ENCODE measurements at regions not wholly inside any gene's neighbourhood (a gene's known extent, or its start where the extent isn't known, plus 50 kb on each side); places are given as distances from the start of the nearest gene placed in this dataset.

DNA sequence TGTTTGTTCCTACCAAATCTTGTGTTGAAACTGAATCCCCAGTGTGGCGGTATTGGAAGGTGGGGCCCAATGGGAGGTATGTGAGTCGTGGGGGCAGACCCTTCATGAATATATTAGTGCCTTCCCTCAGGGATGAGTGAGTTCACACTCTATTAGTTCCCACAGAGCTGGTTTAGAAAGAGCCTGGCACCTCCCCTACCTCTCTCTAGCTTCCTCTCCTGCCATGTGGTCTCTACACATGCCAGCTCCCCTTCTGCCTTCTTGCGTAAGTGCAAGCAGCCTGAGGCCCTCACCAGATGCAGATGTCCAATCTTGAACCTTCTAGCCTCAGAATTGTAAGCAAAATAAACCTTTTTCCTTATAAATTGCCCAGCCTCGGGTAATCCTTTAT is 105.8 kb downstream of the SPTSSA start:
- no peaks in the 10 kb centered on the region for H3K36me3 ChIP-seq
- TF ChIP-seq, protein P1, sequence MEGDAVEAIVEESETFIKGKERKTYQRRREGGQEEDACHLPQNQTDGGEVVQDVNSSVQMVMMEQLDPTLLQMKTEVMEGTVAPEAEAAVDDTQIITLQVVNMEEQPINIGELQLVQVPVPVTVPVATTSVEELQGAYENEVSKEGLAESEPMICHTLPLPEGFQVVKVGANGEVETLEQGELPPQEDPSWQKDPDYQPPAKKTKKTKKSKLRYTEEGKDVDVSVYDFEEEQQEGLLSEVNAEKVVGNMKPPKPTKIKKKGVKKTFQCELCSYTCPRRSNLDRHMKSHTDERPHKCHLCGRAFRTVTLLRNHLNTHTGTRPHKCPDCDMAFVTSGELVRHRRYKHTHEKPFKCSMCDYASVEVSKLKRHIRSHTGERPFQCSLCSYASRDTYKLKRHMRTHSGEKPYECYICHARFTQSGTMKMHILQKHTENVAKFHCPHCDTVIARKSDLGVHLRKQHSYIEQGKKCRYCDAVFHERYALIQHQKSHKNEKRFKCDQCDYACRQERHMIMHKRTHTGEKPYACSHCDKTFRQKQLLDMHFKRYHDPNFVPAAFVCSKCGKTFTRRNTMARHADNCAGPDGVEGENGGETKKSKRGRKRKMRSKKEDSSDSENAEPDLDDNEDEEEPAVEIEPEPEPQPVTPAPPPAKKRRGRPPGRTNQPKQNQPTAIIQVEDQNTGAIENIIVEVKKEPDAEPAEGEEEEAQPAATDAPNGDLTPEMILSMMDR (IDR thresholded peaks at IDR 0.05), result no peak
- no peak overlapping the region for H3K27ac ChIP-seq
- H3K9me3 ChIP-seq, result no peaks in the 10 kb centered on the region
- H3K4me1 ChIP-seq (ENCODE audit: control insufficient read depth in 1 of 2, insufficient read depth in 1 of 2, low read depth in 1 of 2, low read length in 1 of 2), result peaks cover 0 to under 1% of the 10 kb centered on the region in 2 experiments
- no peak overlapping the region for H3K4me3 ChIP-seq (ENCODE audit: low read depth in 1 of 2, low read length in 1 of 2)
- H3K27me3 ChIP-seq, result no peaks in the 10 kb centered on the region

GRCh38 chr14:34355584-34356263 is 106.3 kb downstream of the SPTSSA start:
- Histone ChIP-seq H3K4me1 (ENCODE audit: control insufficient read depth in 1 of 2, insufficient read depth in 1 of 2, low read depth in 1 of 2, low read length in 1 of 2) (no peaks in the 10 kb centered on the region), H3K36me3 (no peaks in the 10 kb centered on the region), H3K4me3 (ENCODE audit: low read depth in 1 of 2, low read length in 1 of 2) (no peak overlapping the region), H3K27ac (no peak overlapping the region), H3K9me3 (no peaks in the 10 kb centered on the region), H3K27me3 (no peaks in the 10 kb centered on the region)
- TF ChIP-seq, protein P1 (IDR thresholded peaks at IDR 0.05), result no peak

DNA sequence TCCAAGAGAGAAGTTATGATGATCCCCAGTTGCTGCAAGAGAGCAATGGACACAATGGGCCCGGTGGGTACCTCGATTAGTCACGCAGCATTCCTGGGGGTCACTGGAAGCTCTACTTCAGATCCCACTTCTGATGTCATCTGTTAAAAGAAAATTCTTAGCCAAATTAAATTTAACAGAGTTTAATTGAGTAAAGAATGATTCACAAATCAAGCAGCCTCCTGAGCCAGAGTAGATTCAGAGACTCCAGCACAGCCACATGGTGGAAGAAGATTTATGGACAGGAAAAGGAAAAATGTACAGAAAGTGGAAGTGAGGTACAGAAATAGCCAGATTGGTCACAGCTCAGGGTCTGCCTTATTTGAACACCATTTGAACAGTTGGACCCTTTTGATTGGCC is 107.5 kb downstream of the SPTSSA start:
- no peaks in the 10 kb centered on the region for H3K4me1 ChIP-seq (ENCODE audit: control insufficient read depth in 1 of 2, insufficient read depth in 1 of 2, low read depth in 1 of 2, low read length in 1 of 2)
- TF ChIP-seq, protein P1 (IDR thresholded peaks at IDR 0.05), result no peak
- H3K27ac ChIP-seq, result no peak overlapping the region
- no peaks in the 10 kb centered on the region for H3K9me3 ChIP-seq
- H3K4me3 ChIP-seq (ENCODE audit: low read depth in 1 of 2, low read length in 1 of 2), result no peak overlapping the region
- no peaks in the 10 kb centered on the region for H3K36me3 ChIP-seq
- H3K27me3 ChIP-seq, result no peaks in the 10 kb centered on the region

- no peaks in the 10 kb centered on the region for H3K9me3 ChIP-seq
- H3K4me3 ChIP-seq (ENCODE audit: low read depth in 1 of 2, low read length in 1 of 2), result no peak overlapping the region
- H3K36me3 ChIP-seq, result no peaks in the 10 kb centered on the region
- TF ChIP-seq, protein P1 (IDR thresholded peaks at IDR 0.05), result no peak
- no peaks in the 10 kb centered on the region for H3K4me1 ChIP-seq (ENCODE audit: control insufficient read depth in 1 of 2, insufficient read depth in 1 of 2, low read depth in 1 of 2, low read length in 1 of 2)
- no peaks in the 10 kb centered on the region for H3K27me3 ChIP-seq
- no peak overlapping the region for H3K27ac ChIP-seq
These were observed 111.1 kb downstream of the SPTSSA start for GRCh38 chr14:34350903-34351302.

DNA sequence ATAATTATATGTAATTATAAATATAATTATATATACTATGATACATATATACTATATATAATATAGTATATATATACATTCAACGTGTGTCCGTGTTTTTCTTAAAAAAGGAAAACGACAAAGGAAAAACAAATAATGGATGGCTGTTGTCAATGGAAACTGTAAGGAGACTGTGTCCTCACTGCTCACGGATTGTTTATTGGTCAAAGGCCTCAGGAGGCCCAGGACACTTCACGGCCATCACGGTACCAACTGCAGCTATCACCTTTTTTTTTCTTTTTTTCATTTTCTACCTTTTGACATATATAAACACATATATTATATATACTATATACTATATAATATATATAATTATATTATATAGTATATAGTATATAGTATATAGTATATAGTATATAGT is 113.4 kb downstream of the SPTSSA start:
- Histone ChIP-seq H3K27ac (no peak overlapping the region), H3K36me3 (no peaks in the 10 kb centered on the region), H3K4me1 (ENCODE audit: control insufficient read depth in 1 of 2, insufficient read depth in 1 of 2, low read depth in 1 of 2, low read length in 1 of 2) (no peaks in the 10 kb centered on the region), H3K27me3 (no peaks in the 10 kb centered on the region), H3K9me3 (no peaks in the 10 kb centered on the region), H3K4me3 (ENCODE audit: low read depth in 1 of 2, low read length in 1 of 2) (no peak overlapping the region)
- TF ChIP-seq, protein P1 (IDR thresholded peaks at IDR 0.05), result no peak
